ENCODE measurements at regions not wholly inside any gene's neighbourhood (a gene's known extent, or its start where the extent isn't known, plus 50 kb on each side); places are given as distances from the start of the nearest gene placed in this dataset.
A peak's percentile ranks its signal among the peaks of the same experiment; 100 is the strongest.

GRCh38 chr11:103536335-103536722 is 427.1 kb downstream of the DYNC2H1 start:
- no peaks in the 10 kb centered on the region for H3K36me3 ChIP-seq (ENCODE audit: control insufficient read depth, insufficient read depth, low read length)
- no peaks in the 10 kb centered on the region for H3K36me3 Mint-ChIP-seq
- H3K27me3 ChIP-seq (ENCODE audit: control insufficient read depth, insufficient read depth, low read length) = no peaks in the 10 kb centered on the region
- no peak overlapping the region for H3K27ac ChIP-seq (ENCODE audit: low read length)
- no peak overlapping the region for H3K4me3 Mint-ChIP-seq
- H3K4me3 ChIP-seq (ENCODE audit: low read length) = no peak overlapping the region
- no peaks in the 10 kb centered on the region for H3K4me1 ChIP-seq (ENCODE audit: control insufficient read depth, insufficient read depth, low read length)
- H3K27me3 Mint-ChIP-seq (ENCODE audit: low read depth in 2 of 2) = peaks cover 0 to 2% of the 10 kb centered on the region in 2 donors
- H3K4me1 Mint-ChIP-seq = no peaks in the 10 kb centered on the region
- H3K9me3 ChIP-seq (ENCODE audit: control insufficient read depth, insufficient read depth, low read length) = peaks cover 5% of the 10 kb centered on the region
- H3K9me3 Mint-ChIP-seq = peaks cover 3 to 5% of the 10 kb centered on the region in 2 donors
- DNase-seq (no peak), ATAC-seq (no peak)
- H3K27ac Mint-ChIP-seq = no peak overlapping the region
- WGBS (ENCODE audit: insufficient coverage) = 85% methylated on average over 10 of the region's 10 CpGs
- no peak for TF ChIP-seq CTCF (IDR thresholded peaks at IDR 0.05)
- intact Hi-C loops (cut with micrococcal nuclease) = no loop called here

GRCh38 chr11:103537904-103538502 is 428.8 kb downstream of the DYNC2H1 start:
- H3K27me3 Mint-ChIP-seq (ENCODE audit: low read depth in 2 of 2) = peaks cover 0 to 2% of the 10 kb centered on the region in 2 donors
- intact Hi-C loops (cut with micrococcal nuclease) = no loop called here
- Histone ChIP-seq H3K9me3 (ENCODE audit: control insufficient read depth, insufficient read depth, low read length) (peaks cover 20% of the 10 kb centered on the region), H3K27ac (ENCODE audit: low read length) (no peak overlapping the region), H3K36me3 (ENCODE audit: control insufficient read depth, insufficient read depth, low read length) (no peaks in the 10 kb centered on the region), H3K4me3 (ENCODE audit: low read length) (no peak overlapping the region), H3K4me1 (ENCODE audit: control insufficient read depth, insufficient read depth, low read length) (no peaks in the 10 kb centered on the region), H3K27me3 (ENCODE audit: control insufficient read depth, insufficient read depth, low read length) (no peaks in the 10 kb centered on the region)
- no peaks in the 10 kb centered on the region for H3K4me1 Mint-ChIP-seq
- ATAC-seq (no peak), DNase-seq (no peak)
- no peak overlapping the region for H3K27ac Mint-ChIP-seq
- peaks cover under 1% of the 10 kb centered on the region in 2 donors for H3K9me3 Mint-ChIP-seq
- no peak for TF ChIP-seq CTCF (IDR thresholded peaks at IDR 0.05)
- H3K36me3 Mint-ChIP-seq = no peaks in the 10 kb centered on the region
- no peak overlapping the region for H3K4me3 Mint-ChIP-seq

GRCh38 chr11:103539166-103539565 is 429.9 kb downstream of the DYNC2H1 start:
- intact Hi-C loops (cut with micrococcal nuclease) = no loop called here
- H3K27me3 Mint-ChIP-seq (ENCODE audit: low read depth in 2 of 2) = peaks cover 0 to 2% of the 10 kb centered on the region in 2 donors
- no peak overlapping the region for H3K4me3 Mint-ChIP-seq
- no peaks in the 10 kb centered on the region for H3K36me3 ChIP-seq (ENCODE audit: control insufficient read depth, insufficient read depth, low read length)
- no peak for ATAC-seq
- H3K4me1 ChIP-seq (ENCODE audit: control insufficient read depth, insufficient read depth, low read length) = no peaks in the 10 kb centered on the region
- no peak overlapping the region for H3K27ac Mint-ChIP-seq
- no peak overlapping the region for H3K27ac ChIP-seq (ENCODE audit: low read length)
- no peak overlapping the region for H3K4me3 ChIP-seq (ENCODE audit: low read length)
- H3K36me3 Mint-ChIP-seq = no peaks in the 10 kb centered on the region
- H3K9me3 ChIP-seq (ENCODE audit: control insufficient read depth, insufficient read depth, low read length) = peaks cover 25% of the 10 kb centered on the region
- no peaks in the 10 kb centered on the region for H3K27me3 ChIP-seq (ENCODE audit: control insufficient read depth, insufficient read depth, low read length)
- TF ChIP-seq CTCF (IDR thresholded peaks at IDR 0.05) = no peak
- no peaks in the 10 kb centered on the region for H3K4me1 Mint-ChIP-seq
- no peak for DNase-seq
- no peaks in the 10 kb centered on the region for H3K9me3 Mint-ChIP-seq

- no peaks in the 10 kb centered on the region for H3K36me3 ChIP-seq (ENCODE audit: control insufficient read depth, insufficient read depth, low read length)
- no peak for ATAC-seq
- TF ChIP-seq CTCF (IDR thresholded peaks at IDR 0.05) = no peak
- H3K27ac Mint-ChIP-seq = no peak overlapping the region
- no peak overlapping the region for H3K4me3 ChIP-seq (ENCODE audit: low read length)
- DNase-seq = peak in 1 of 2 donors; percentile 48
- H3K36me3 Mint-ChIP-seq = no peaks in the 10 kb centered on the region
- no peaks in the 10 kb centered on the region for H3K4me1 Mint-ChIP-seq
- H3K4me1 ChIP-seq (ENCODE audit: control insufficient read depth, insufficient read depth, low read length) = no peaks in the 10 kb centered on the region
- H3K27me3 Mint-ChIP-seq (ENCODE audit: low read depth in 2 of 2) = peaks cover 0 to 2% of the 10 kb centered on the region in 2 donors
- no peaks in the 10 kb centered on the region for H3K9me3 Mint-ChIP-seq
- 86% methylated on average over 3 of the region's 4 CpGs for WGBS (ENCODE audit: insufficient coverage)
- no peaks in the 10 kb centered on the region for H3K27me3 ChIP-seq (ENCODE audit: control insufficient read depth, insufficient read depth, low read length)
- intact Hi-C loops (cut with micrococcal nuclease) = no loop called here
- no peak overlapping the region for H3K4me3 Mint-ChIP-seq
- H3K27ac ChIP-seq (ENCODE audit: low read length) = no peak overlapping the region
- H3K9me3 ChIP-seq (ENCODE audit: control insufficient read depth, insufficient read depth, low read length) = peaks cover 25% of the 10 kb centered on the region
Observed at GRCh38 chr11:103541186-103541795, 432.1 kb downstream of the DYNC2H1 start.
